OCI-LY3 (cell line): ENCODE measurements at regions not wholly inside any gene's neighbourhood (a gene's known extent, or its start where the extent isn't known, plus 50 kb on each side); places are given as distances from the start of the nearest gene placed in this dataset.

Experiments
- H2AFZ ChIP-seq: fragments of 200-600, 300-600 bp; shearing (Covaris generic); 2 replicates; pipeline ENCODE4 v1.6.0; 2014; ENCODE audit warnings: antibody characterized with exemption, low read depth, low read length
- H3K27ac ChIP-seq: fragments of 200-600, 300-600 bp; sonication (generic); 2 replicates; pipeline ENCODE4 v1.5.1; 2014; ENCODE audit warnings: mild to moderate bottlenecking, low read length, moderate library complexity, mixed read lengths
- H3K27me3 ChIP-seq: fragments of 200-600, 300-600 bp; sonication (generic); 2 replicates; pipeline ENCODE4 v1.6.1; 2014; ENCODE audit warnings: low read depth, low read length, mixed read lengths
- H3K36me3 ChIP-seq: fragments of 200-600, 300-600 bp; sonication (generic); replicated peaks from 2 replicates; pipeline ENCODE3; 2014; ENCODE audit warnings: low read depth, low read length, mixed read lengths
- H3K4me1 ChIP-seq: fragments of 300-600, 200-600 bp; sonication (generic); 2 replicates; pipeline ENCODE4 v1.6.1; 2014; ENCODE audit warnings: low read length, mixed read lengths
- H3K4me2 ChIP-seq: fragments of 200-600, 300-600 bp; sonication (generic); 2 replicates; pipeline ENCODE4 v1.6.1; 2014; ENCODE audit warnings: low read length, mixed read lengths
- H3K4me3 ChIP-seq: fragments of 300-600, 200-600 bp; sonication (generic); 2 replicates; pipeline ENCODE4 v1.5.1; 2014; ENCODE audit warnings: antibody characterized with exemption, mild to moderate bottlenecking, low read length, moderate library complexity
- H3K79me2 ChIP-seq: fragments of 300-600, 200-600 bp; shearing (Covaris generic); 2 replicates; pipeline ENCODE4 v1.6.1; 2014; ENCODE audit warnings: mild to moderate bottlenecking, low read length, mixed read lengths
- H3K9ac ChIP-seq: fragments of 300-600, 200-600 bp; shearing (Covaris generic); 2 replicates; pipeline ENCODE4 v1.6.0; 2014; ENCODE audit warnings: mild to moderate bottlenecking, low read length, moderate library complexity
- H3K9me3 ChIP-seq: fragments of 200-600, 300-600 bp; shearing (Covaris generic); 2 replicates; pipeline ENCODE4 v1.6.1; 2014; ENCODE audit warnings: low read length, mixed read lengths; ENCODE audit not compliant: insufficient read depth
- H4K20me1 ChIP-seq: fragments of 200-600, 300-600 bp; sonication (generic); 2 replicates; pipeline ENCODE4 v1.6.1; 2016; ENCODE audit warnings: low read length, mixed read lengths; ENCODE audit not compliant: insufficient read depth
- CTCF ChIP-seq: fragments of 200-600, 300-600 bp; sonication (generic); IDR thresholded peaks from 2 replicates; pipeline ENCODE4 v1.5.1; 2014; ENCODE audit warnings: antibody characterized with exemption, low read length, low read depth
- EZH2phosphoT487 ChIP-seq: fragments of 200-600 bp; shearing (Covaris generic); IDR thresholded peaks from 2 replicates; pipeline ENCODE4 v1.6.1; 2018; ENCODE audit warnings: antibody characterized with exemption, mixed run types, low read depth

- Histone ChIP-seq H3K9ac (no peak overlapping the region), H3K4me2 (no peak overlapping the region), H3K9me3 (no peaks in the 10 kb centered on the region), H3K4me3 (no peak overlapping the region), H3K27me3 (no peaks in the 10 kb centered on the region), H2AFZ (no peak overlapping the region), H3K27ac (no peak overlapping the region), H4K20me1 (no peaks in the 10 kb centered on the region), H3K36me3 (no peaks in the 10 kb centered on the region), H3K4me1 (no peaks in the 10 kb centered on the region), H3K79me2 (no peaks in the 10 kb centered on the region)
- TF ChIP-seq CTCF (no peak), EZH2phosphoT487 (no peak)
Measured at GRCh38 chr3:55247666-55248065, 239.4 kb downstream of the WNT5A start.

GRCh38 chr3:55246033-55246432 lies 241.1 kb downstream of the WNT5A start:
- Histone ChIP-seq H3K4me3 (no peak overlapping the region), H2AFZ (no peak overlapping the region), H3K27me3 (no peaks in the 10 kb centered on the region), H3K79me2 (no peaks in the 10 kb centered on the region), H3K9ac (no peak overlapping the region), H3K4me2 (no peak overlapping the region), H3K9me3 (no peaks in the 10 kb centered on the region), H3K27ac (no peak overlapping the region), H3K4me1 (no peaks in the 10 kb centered on the region), H3K36me3 (no peaks in the 10 kb centered on the region), H4K20me1 (no peaks in the 10 kb centered on the region)
- no peak for TF ChIP-seq EZH2phosphoT487
- no peak for TF ChIP-seq CTCF

GRCh38 chr3:55245351-55245750 lies 241.8 kb downstream of the WNT5A start:
- H3K4me2 ChIP-seq, result no peak overlapping the region
- no peaks in the 10 kb centered on the region for H3K4me1 ChIP-seq

GRCh38 chr3:55244247-55244646 lies 242.9 kb downstream of the WNT5A start:
- Histone ChIP-seq H3K4me1 (no peaks in the 10 kb centered on the region), H3K79me2 (no peaks in the 10 kb centered on the region), H3K36me3 (no peaks in the 10 kb centered on the region), H3K27me3 (no peaks in the 10 kb centered on the region), H3K9ac (no peak overlapping the region), H3K27ac (no peak overlapping the region), H3K9me3 (no peaks in the 10 kb centered on the region), H4K20me1 (no peaks in the 10 kb centered on the region), H3K4me3 (no peak overlapping the region), H2AFZ (no peak overlapping the region), H3K4me2 (no peak overlapping the region)
- TF ChIP-seq EZH2phosphoT487 (no peak), CTCF (no peak)

More at GRCh38 chr3:55245351-55245750, 241.8 kb downstream of the WNT5A start:
- no peaks in the 10 kb centered on the region for H3K36me3 ChIP-seq
- no peaks in the 10 kb centered on the region for H4K20me1 ChIP-seq
- no peak overlapping the region for H2AFZ ChIP-seq
- H3K9me3 ChIP-seq, result no peaks in the 10 kb centered on the region
- no peaks in the 10 kb centered on the region for H3K27me3 ChIP-seq
- H3K4me3 ChIP-seq, result no peak overlapping the region
- H3K9ac ChIP-seq, result no peak overlapping the region
- H3K79me2 ChIP-seq, result no peaks in the 10 kb centered on the region
- no peak overlapping the region for H3K27ac ChIP-seq
- no peak for TF ChIP-seq EZH2phosphoT487
- no peak for TF ChIP-seq CTCF
